HG03045 (cell line): ENCODE measurements at regions not wholly inside any gene's neighbourhood (a gene's known extent, or its start where the extent isn't known, plus 50 kb on each side); places are given as distances from the start of the nearest gene placed in this dataset.

Experiments used
- ATAC-seq: cut with Tn5 transposase; IDR thresholded peaks from one replicate; pipeline ENCODE4 v1.9.1; 2021; ENCODE audit warnings: mild to moderate bottlenecking, moderate library complexity; ENCODE audit not compliant: unreplicated experiment

- no peak for ATAC-seq
These were observed 610.3 kb upstream of the GALNTL6 start for GRCh38 chr4:171202908-171203307.

DNA sequence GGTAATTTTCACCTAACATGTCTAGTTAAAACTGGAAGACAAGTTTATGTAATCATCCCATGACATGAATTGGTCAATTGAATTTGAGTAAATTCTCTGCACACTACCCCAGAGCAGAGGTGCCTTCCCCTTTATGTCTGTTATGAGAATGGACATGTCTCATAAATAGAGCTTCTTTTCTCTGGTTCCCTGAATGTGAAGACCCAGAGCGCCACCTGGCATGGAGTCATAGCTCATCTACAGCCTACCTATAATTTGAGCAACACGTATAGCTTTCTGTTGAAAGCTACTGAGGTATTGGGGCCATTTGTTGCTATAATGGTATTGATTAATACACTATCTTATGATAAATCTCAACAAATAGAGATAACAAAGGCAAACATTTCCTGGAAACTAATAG is 626.5 kb upstream of the GALNTL6 start:
- no peak for ATAC-seq

- ATAC-seq, result no peak
These were observed 632.1 kb upstream of the GALNTL6 start for GRCh38 chr4:171181090-171181489.

DNA sequence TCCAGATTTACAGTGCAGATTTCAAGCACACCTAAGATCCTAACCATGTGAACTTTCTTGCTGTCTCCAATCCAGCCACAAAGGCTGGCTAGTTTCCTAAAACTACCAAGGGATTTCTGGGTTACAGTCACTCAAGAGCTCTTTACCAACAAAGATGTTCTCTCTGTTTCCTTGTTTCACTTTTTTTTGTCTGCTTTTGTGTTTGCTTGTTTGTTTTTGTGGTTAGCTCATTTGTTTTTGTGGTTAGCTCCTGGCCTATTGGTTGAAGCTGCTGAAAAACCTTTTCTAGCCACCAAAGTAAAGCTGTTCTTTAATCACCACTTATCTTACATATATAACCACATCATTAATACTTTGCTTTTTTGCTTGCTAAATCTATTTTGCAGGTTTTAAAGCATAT is 642.5 kb upstream of the GALNTL6 start:
- no peak for ATAC-seq

- ATAC-seq, result no peak
These were observed 643.8 kb upstream of the GALNTL6 start for GRCh38 chr4:171169396-171169795.

GRCh38 chr4:171162478-171162877 is 650.7 kb upstream of the GALNTL6 start:
- ATAC-seq, result no peak

DNA sequence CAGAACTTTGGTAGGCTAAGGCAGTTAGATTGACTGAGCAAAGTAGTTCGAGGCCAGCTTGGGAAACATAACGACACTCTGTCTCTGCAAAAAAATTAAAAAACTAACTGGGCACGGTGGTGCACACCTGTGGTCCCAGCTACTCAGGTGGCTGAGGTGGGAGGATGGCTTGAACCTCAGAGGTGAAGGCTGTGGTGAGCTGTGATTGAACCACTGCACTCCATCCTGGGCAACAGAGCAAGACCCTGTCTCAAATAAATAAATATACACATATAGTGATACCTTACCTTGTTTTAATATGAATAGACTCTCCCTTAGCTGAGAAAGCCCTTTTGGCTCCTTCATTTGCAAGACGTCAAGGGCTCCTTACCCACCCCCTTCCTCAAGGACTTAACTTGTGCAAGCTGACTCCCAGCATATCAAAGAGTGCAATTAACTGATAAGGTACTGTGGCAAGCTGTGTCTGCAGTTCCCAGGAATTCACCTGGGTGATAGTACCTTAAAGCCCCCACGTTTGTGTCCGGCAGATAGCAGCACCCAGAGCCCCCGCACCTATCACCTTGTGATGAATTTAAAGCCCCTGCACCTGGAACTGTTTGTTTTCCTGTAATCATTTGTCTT is 655.6 kb upstream of the GALNTL6 start:
- no peak for ATAC-seq

DNA sequence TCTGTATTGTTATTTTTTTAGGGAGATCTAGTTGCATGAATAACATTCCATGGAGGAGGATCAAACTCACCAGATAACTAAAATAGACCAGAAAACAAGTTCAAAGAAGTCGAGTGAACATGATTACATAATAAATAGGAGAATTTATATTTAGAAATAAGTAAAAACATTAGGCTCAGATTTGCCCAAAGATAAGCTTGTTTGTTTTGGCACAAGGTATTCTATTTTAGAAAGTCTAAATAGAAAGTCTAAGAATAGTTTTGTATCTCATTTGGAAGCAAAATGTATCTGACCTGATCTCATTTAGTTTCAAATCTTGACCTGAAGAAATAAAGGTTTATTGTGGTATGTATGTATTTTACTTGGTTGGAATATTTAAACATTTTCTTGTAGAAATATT is 670.6 kb upstream of the GALNTL6 start:
- no peak for ATAC-seq

GRCh38 chr4:171142045-171142444 is 671.2 kb upstream of the GALNTL6 start:
- no peak for ATAC-seq

GRCh38 chr4:171130256-171130801 is 682.9 kb upstream of the GALNTL6 start:
- no peak for ATAC-seq

DNA sequence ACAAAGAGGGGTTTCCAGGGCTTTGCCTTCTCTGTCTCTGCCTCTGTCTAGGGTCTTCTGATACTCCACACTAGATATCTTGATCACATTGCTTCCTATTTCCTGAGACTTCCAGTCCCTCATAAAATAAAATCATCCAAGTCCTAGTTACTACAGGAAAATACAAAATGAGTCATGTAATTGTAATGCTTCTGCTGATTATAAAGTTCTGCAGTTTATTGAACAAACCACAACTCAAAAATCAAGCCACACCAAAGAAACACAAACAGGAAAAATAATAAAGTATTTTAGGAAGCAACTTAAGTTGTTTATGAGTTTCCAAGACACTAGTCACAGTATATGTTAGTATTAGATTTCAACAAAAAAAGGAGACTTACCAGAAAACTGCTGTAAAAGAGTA is 695.1 kb upstream of the GALNTL6 start:
- no peak for ATAC-seq

DNA sequence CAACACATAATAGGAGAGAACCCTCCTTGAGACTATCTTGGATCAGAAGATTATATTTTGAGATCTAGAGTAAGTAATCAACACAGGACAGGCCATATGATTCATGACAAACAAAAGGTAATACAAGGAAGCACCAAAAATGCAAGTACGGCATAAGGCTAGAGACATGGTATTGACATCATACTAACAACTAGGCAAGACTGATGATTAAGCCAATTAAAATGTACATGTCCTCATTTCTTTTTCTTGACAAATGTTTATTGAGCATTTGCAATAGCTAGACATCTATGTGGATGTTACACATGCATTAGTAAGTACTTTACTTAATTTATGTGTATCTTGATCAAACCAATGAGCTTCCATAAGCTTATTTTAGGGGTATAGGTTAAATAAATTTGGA is 695.7 kb upstream of the GALNTL6 start:
- no peak for ATAC-seq

DNA sequence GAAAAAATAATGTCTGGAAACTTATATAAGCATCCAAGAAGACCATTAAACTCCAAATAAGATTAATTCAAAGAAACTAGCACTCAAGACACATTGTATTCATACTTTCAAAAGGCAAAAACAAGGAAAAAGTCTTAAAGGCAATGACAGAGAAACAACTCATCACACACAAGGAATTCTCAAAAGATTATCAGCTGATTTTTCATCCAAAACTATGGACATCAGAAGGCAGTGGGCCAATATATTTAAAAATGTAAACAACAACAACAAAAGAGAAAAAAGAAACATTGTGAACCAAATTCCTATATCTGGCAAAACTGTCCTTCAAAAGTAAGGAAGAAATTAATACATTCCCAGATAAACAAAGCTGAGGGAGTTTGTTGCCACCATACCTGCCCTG is 711.4 kb upstream of the GALNTL6 start:
- ATAC-seq, result no peak

DNA sequence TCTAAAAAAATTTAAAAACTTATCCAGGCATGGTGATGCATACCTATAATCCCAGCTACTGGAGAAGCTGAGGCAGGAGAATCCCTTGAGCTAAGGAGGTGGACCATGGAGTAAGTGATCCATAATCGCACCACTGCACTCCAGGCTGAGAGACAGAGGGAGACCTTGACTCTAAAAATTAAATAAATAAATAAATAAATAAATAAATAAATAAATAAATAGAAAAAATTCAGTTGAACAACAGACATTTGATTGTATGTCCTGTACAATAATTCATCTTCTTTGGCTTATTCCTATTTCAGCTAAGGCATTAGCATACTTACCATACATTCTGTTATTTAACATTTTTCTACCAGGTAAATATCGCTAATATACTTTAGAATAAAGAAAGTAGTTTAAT is 726.1 kb upstream of the GALNTL6 start:
- no peak for ATAC-seq

GRCh38 chr4:171067422-171067821 is 745.8 kb upstream of the GALNTL6 start:
- ATAC-seq, result no peak

- no peak for ATAC-seq
These were observed 763.8 kb upstream of the GALNTL6 start for GRCh38 chr4:171049380-171049779.

GRCh38 chr4:171042989-171043524 is 770.1 kb upstream of the GALNTL6 start:
- no peak for ATAC-seq

- ATAC-seq, result no peak
These were observed 777.3 kb upstream of the GALNTL6 start for GRCh38 chr4:171035909-171036308.

DNA sequence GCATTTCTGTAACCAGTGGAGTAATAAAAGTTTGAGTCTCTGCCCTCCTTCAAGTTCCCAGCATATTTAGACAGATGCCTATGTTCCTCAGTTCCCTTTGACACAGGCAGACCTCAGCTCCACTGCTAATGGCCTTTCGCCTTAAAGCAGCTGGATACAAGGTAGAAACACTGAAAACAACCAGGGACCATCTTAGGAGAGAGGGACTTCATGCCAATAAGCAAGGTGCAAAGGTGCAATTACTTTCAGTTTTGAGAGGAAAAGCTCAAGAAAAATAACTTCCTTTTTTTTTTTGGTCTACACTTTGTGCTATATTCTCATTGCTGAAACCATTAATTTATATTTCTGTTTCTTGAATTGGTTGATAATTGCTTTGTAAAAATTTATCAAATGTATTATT is 781.9 kb upstream of the GALNTL6 start:
- no peak for ATAC-seq

DNA sequence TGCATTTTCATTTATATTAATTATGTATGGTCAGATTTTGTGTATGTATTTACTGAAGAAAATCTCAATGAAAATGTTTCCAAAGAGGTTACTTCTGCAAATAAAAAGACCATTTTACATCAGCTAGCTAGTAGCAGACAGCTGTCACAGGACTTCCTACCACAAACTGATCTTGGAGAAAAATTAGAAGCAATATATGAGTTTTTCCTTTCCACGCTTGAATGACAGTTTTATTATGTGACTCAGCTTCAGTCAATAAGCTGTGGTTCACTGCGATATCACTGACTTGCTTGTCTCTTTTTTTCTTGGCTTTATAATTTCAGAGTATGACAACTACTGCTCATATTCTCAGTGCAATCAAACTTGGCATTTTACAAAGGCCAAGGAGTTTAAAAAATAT is 787.4 kb upstream of the GALNTL6 start:
- ATAC-seq, result no peak

GRCh38 chr4:171025343-171025742 is 787.9 kb upstream of the GALNTL6 start:
- ATAC-seq, result no peak

DNA sequence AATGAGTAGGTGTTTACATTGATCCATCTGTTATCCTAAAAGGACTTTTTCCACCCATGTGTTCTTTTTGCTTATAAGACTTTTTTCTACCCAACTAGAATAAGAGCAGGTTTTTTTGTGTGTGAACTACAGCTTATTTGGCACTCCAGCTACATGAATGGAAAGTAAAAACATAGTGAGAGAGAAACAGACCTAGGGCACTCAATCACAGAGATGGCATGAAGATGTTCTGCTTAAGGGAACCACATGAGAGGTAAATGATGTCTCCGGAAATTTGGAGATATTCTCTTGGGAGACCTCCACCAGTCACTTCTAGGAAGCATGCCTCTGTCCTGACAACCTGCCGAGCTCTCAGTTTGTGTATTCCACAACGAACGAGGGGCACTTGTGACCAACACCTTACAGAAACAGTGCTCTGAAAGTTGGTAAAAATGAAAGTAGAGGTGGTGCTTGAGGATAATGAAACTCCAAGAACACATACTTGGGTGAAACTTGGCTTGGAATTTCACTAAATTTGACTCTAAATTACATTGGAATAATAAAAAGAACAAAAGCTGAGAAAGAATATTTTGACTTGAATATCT is 788.4 kb upstream of the GALNTL6 start:
- no peak for ATAC-seq

- ATAC-seq, result no peak
These were observed 790.4 kb upstream of the GALNTL6 start for GRCh38 chr4:171022824-171023230.
